Stomach (tissue), 8 donors: ENCODE measurements at regions not wholly inside any gene's neighbourhood (a gene's known extent, or its start where the extent isn't known, plus 50 kb on each side); places are given as distances from the start of the nearest gene placed in this dataset.

Experiments
- DNase-seq, 2 donors: peaks; one replicate each; pipeline versions ENCODE4 v3.0.0 to v3.0.0-alpha.2; 2013 to 2019
- H3K27ac ChIP-seq, 5 donors: fragments of 200-600 bp in 4 of 5; sonication (generic) in 4 of 5; one replicate each; pipeline ENCODE4 v1.5.1; 2013 to 2019; ENCODE audit warnings: mild to moderate bottlenecking in 1 of 5, moderate library complexity in 1 of 5
- H3K27me3 ChIP-seq, 3 donors: fragments of 200-600 bp; sonication (generic); one replicate each; pipeline ENCODE4 v1.5.1; 2017 to 2019; ENCODE audit warnings: mixed run types in 1 of 3
- H3K36me3 ChIP-seq, 4 donors: fragments of 200-600 bp; sonication (generic); 1 replicate in 3 of 4; 2 replicates in 1 of 4; pipeline ENCODE4 v1.5.1; 2016 to 2019
- H3K4me1 ChIP-seq, 4 donors: fragments of 200-600 bp; sonication (generic); one replicate each; pipeline ENCODE4 v1.5.1; 2016 to 2019
- H3K4me3 ChIP-seq, 4 donors: fragments of 200-600 bp; sonication (generic) in 3 of 4; one replicate each; pipeline ENCODE4 v1.5.1; 2016 to 2019; ENCODE audit warnings: mild to moderate bottlenecking in 1 of 4
- H3K9me3 ChIP-seq, 4 donors: fragments of 200-600 bp; sonication (generic); one replicate each; pipeline ENCODE4 v1.5.1; 2016 to 2019
- CTCF ChIP-seq, 7 experiments: fragments of 450-650 bp in 4 of 7; fragments of 200-600 bp in 3 of 7; sonication (generic) in 3 of 7; IDR thresholded peaks; one replicate each; pipeline ENCODE4 v1.5.1; 2016 to 2019; ENCODE audit warnings: antibody characterized with exemption in 7 of 7, control low read depth in 2 of 7, mild to moderate bottlenecking in 1 of 7
- EP300 ChIP-seq: sonication (generic); formaldehyde crosslinking; IDR thresholded peaks from one replicate; pipeline ENCODE4 v1.6.1; 2017; ENCODE audit warnings: antibody characterized with exemption
- POLR2A ChIP-seq, 4 donors: fragments of 450-650 bp; IDR thresholded peaks; one replicate each; pipeline ENCODE4 v1.6.1; 2016; ENCODE audit warnings: antibody characterized with exemption in 4 of 4, control low read depth in 2 of 4, mild to moderate bottlenecking in 1 of 4, moderate library complexity in 1 of 4
- POLR2AphosphoS5 ChIP-seq, 3 donors: sonication (generic); formaldehyde crosslinking; IDR thresholded peaks; one replicate each; pipeline ENCODE4 v1.6.1; 2016; ENCODE audit warnings: antibody characterized with exemption in 3 of 3
- WGBS, 5 donors: extraction: QIAGEN DNeasy Blood & Tissue Kit in 3 of 5; methylation state at CpG; one replicate each; pipeline versions ENCODE4 v1.1.5 to v1.1.7; 2013 to 2018; 5-methylcytosine and 5-hydroxymethylcytosine counted together
- intact Hi-C: fragments of 100-400 bp; cut with DNase I; formaldehyde crosslinking; loops from one replicate; pipeline ENCODE4 v1.15.1; 2023; ENCODE audit warnings: low total_unique reads
- donor health status: healthy with polysubstance abuse.
- donor health status: Bipolar disorder and iron deficiency.
- donor health status: healthy.

- intact Hi-C loops: no loop called here
- Histone ChIP-seq H3K9me3 (no peaks in the 10 kb centered on the region), H3K27ac (peak overlapping the region; percentile 83 to 97 (median 91)), H3K27me3 (peaks cover 0 to 91% (median 35%) of the 10 kb centered on the region in 3 donors), H3K4me1 (peaks cover 0 to 53% (median 11%) of the 10 kb centered on the region in 4 donors), H3K36me3 (no peaks in the 10 kb centered on the region), H3K4me3 (peak overlapping the region; percentile 47 to 64 (median 58))
- no peak for DNase-seq
- TF ChIP-seq CTCF (IDR thresholded peaks at IDR 0.05): no peak
- TF ChIP-seq POLR2A (IDR thresholded peaks at IDR 0.05): no peak
- no peak for TF ChIP-seq EP300
- TF ChIP-seq POLR2AphosphoS5 (IDR thresholded peaks at IDR 0.05): no peak
- WGBS, 5 donors: 7 to 17% (median 10%) methylated on average over 14 to 20 of the region's 20 CpGs
Measured at GRCh38 chr6:26199773-26200764, 112.8 kb downstream of the HFE start.

DNA sequence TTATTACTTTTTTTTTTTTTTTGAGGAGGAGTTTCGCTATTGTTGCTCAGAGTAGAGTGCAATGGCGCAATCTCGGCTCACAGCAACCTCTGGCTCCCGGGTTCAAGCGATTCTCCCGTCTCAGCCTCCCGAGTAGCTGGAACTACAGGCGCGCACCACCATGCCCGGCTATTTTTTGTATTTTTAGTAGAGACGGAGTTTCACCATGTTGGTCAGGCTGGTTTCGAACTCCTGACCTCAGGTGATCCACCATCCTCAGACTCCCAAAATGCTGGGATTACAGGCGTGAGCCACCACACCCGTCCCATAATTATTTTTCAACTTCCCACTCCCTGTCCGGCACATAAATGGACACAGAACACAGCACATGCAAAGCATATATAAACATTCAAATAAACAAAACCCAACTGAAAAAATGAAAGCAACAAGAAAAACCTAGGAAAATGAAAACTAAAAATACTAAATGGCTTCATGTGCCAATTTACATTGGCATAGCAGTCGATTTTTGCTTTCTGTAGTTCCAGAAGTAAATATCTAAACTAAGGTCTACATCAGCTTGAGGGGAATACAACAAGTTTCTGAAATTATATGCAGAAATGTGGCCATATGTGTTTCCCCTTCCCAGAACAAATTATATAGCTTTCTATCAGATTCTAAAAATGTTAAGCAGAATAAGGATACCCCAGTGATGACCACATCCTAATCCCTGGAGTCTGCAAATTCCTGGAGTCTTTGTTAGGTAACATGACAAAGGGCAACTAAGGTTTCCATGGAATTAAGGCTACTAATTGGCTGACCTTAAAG lies 113.9 kb downstream of the HFE start:
- 93 to 96% (median 94%) methylated on average over 16 of the region's 16 CpGs for WGBS, 5 donors
- H3K4me3 ChIP-seq: no peak overlapping the region
- H3K27ac ChIP-seq: no peak overlapping the region
- H3K4me1 ChIP-seq: peaks cover 0 to 51% (median 8%) of the 10 kb centered on the region in 4 donors
- TF ChIP-seq CTCF (IDR thresholded peaks at IDR 0.05): no peak
- no peak for TF ChIP-seq POLR2A (IDR thresholded peaks at IDR 0.05)
- no peak for TF ChIP-seq EP300
- no peak for TF ChIP-seq POLR2AphosphoS5 (IDR thresholded peaks at IDR 0.05)
- no peaks in the 10 kb centered on the region for H3K36me3 ChIP-seq
- no peaks in the 10 kb centered on the region for H3K9me3 ChIP-seq
- DNase-seq: no peak
- H3K27me3 ChIP-seq: peaks cover 0 to 93% (median 33%) of the 10 kb centered on the region in 3 donors
- intact Hi-C loops: no loop called here

DNA sequence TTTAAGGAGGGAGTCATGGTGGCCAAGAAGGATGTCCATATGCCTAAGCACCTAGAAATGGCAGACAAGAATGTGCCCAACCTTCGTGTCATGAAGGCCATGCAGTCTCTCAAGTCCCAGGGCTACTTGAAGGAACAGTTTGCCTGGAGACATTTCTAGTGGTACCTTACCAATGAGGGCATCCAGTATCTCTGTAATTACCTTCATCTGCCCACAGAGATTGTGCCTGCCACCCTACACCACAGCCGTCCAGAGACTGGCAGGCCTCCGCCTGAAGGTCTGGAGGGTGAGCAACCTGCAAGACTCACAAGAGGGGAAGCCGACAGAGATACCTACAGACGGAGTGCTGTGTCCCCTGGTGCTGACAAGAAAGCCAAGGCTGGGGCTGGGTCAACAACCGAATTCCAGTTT lies 115.0 kb downstream of the HFE start:
- Histone ChIP-seq H3K4me3 (no peak overlapping the region), H3K4me1 (peaks cover 0 to 43% (median 10%) of the 10 kb centered on the region in 4 donors), H3K27ac (no peak overlapping the region), H3K9me3 (no peaks in the 10 kb centered on the region), H3K36me3 (no peaks in the 10 kb centered on the region), H3K27me3 (peaks cover 0 to 93% (median 25%) of the 10 kb centered on the region in 3 donors)
- TF ChIP-seq POLR2A (IDR thresholded peaks at IDR 0.05) (no peak), CTCF (IDR thresholded peaks at IDR 0.05) (no peak), POLR2AphosphoS5 (IDR thresholded peaks at IDR 0.05) (no peak), EP300 (no peak)
- intact Hi-C loops: no loop called here
- DNase-seq: no peak
- 86 to 98% (median 87%) methylated on average over 6 of the region's 6 CpGs for WGBS, 5 donors
